ENCODE measurements at regions not wholly inside any gene's neighbourhood (a gene's known extent, or its start where the extent isn't known, plus 50 kb on each side); places are given as distances from the start of the nearest gene placed in this dataset.
A peak's percentile ranks its signal among the peaks of the same experiment; 100 is the strongest.

- TF ChIP-seq EZH2 (IDR thresholded peaks at IDR 0.05; ENCODE audit: insufficient read depth, low read length) (no peak), CTCF (IDR thresholded peaks at IDR 0.05; ENCODE audit: insufficient read depth, low read depth, low read length) (no peak)
- no peak overlapping the region for H3K27ac Mint-ChIP-seq (ENCODE audit: unreplicated experiment)
- Histone ChIP-seq H3K4me2 (ENCODE audit: low read length) (no peak overlapping the region), H3K9ac (ENCODE audit: low read length) (no peak overlapping the region), H3K4me1 (ENCODE audit: insufficient read depth, low read length) (peaks cover 4% of the 10 kb centered on the region), H3K4me3 (ENCODE audit: insufficient read depth, low read depth, low read length) (no peak overlapping the region), H3K36me3 (ENCODE audit: insufficient read depth, low read length) (no peaks in the 10 kb centered on the region), H4K20me1 (ENCODE audit: insufficient read depth, low read length) (no peaks in the 10 kb centered on the region), H3K9me3 (ENCODE audit: insufficient read depth, low read depth, low read length) (no peaks in the 10 kb centered on the region), H3K27ac (ENCODE audit: low read depth, low read length) (no peak overlapping the region), H2AFZ (ENCODE audit: low read depth, low read length) (no peak overlapping the region), H3K27me3 (ENCODE audit: insufficient read depth, low read length) (no peaks in the 10 kb centered on the region), H3K79me2 (ENCODE audit: insufficient read depth, low read length) (no peaks in the 10 kb centered on the region)
- no peaks in the 10 kb centered on the region for H3K36me3 Mint-ChIP-seq (ENCODE audit: low read depth, unreplicated experiment)
- DNase-seq (ENCODE audit: low read depth) (peak; percentile 25), FAIRE-seq (no peak)
- H3K27me3 Mint-ChIP-seq (ENCODE audit: low read depth, unreplicated experiment): no peaks in the 10 kb centered on the region
- peaks cover 18% of the 10 kb centered on the region for H3K4me1 Mint-ChIP-seq (ENCODE audit: low read depth, unreplicated experiment)
- H3K9me3 Mint-ChIP-seq (ENCODE audit: unreplicated experiment): peaks cover 8% of the 10 kb centered on the region
- H3K4me3 Mint-ChIP-seq (ENCODE audit: unreplicated experiment): no peak overlapping the region
Measured at GRCh38 chr13:70817576-70817975, 709.3 kb upstream of the KLHL1 start.

DNA sequence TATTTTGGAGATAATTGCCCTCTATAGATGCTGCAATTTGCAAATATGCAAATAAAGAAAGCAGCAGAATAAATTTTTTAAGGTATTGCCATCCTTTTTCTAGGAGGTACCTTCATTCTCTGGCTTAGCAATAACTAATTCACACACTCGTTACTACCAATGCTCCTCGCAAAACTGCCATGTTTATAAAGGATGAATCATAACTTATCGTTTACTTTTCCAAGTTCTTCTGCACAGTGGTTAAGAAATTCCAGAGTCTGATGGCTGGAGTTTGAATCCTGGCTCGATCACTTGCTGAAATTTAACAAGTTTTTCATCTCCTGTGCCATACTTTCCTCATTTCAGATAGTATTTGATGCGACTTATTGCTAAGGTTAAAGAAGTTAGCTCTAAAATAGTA lies 708.6 kb upstream of the KLHL1 start:
- peaks cover 24% of the 10 kb centered on the region for H3K4me1 Mint-ChIP-seq (ENCODE audit: low read depth, unreplicated experiment)

More for the DNA sequence above, 708.6 kb upstream of the KLHL1 start:
- H3K27ac Mint-ChIP-seq (ENCODE audit: unreplicated experiment): no peak overlapping the region
- DNase-seq (ENCODE audit: low read depth) (peak; percentile 23), FAIRE-seq (no peak)
- H3K4me2 ChIP-seq (ENCODE audit: low read length): peak overlapping the region; percentile 65
- H3K4me3 Mint-ChIP-seq (ENCODE audit: unreplicated experiment): no peak overlapping the region
- no peaks in the 10 kb centered on the region for H3K27me3 ChIP-seq (ENCODE audit: insufficient read depth, low read length)
- H2AFZ ChIP-seq (ENCODE audit: low read depth, low read length): no peak overlapping the region
- H4K20me1 ChIP-seq (ENCODE audit: insufficient read depth, low read length): no peaks in the 10 kb centered on the region
- no peaks in the 10 kb centered on the region for H3K27me3 Mint-ChIP-seq (ENCODE audit: low read depth, unreplicated experiment)
- no peak overlapping the region for H3K4me3 ChIP-seq (ENCODE audit: insufficient read depth, low read depth, low read length)
- peaks cover 8% of the 10 kb centered on the region for H3K9me3 Mint-ChIP-seq (ENCODE audit: unreplicated experiment)
- no peak for TF ChIP-seq CTCF (IDR thresholded peaks at IDR 0.05; ENCODE audit: insufficient read depth, low read depth, low read length)
- no peak for TF ChIP-seq EZH2 (IDR thresholded peaks at IDR 0.05; ENCODE audit: insufficient read depth, low read length)
- no peaks in the 10 kb centered on the region for H3K36me3 ChIP-seq (ENCODE audit: insufficient read depth, low read length)
- H3K9me3 ChIP-seq (ENCODE audit: insufficient read depth, low read depth, low read length): no peaks in the 10 kb centered on the region
- H3K27ac ChIP-seq (ENCODE audit: low read depth, low read length): peak overlapping the region; percentile 59
- peaks cover 4% of the 10 kb centered on the region for H3K4me1 ChIP-seq (ENCODE audit: insufficient read depth, low read length)
- H3K9ac ChIP-seq (ENCODE audit: low read length): no peak overlapping the region
- no peaks in the 10 kb centered on the region for H3K79me2 ChIP-seq (ENCODE audit: insufficient read depth, low read length)
- no peaks in the 10 kb centered on the region for H3K36me3 Mint-ChIP-seq (ENCODE audit: low read depth, unreplicated experiment)

Data from astrocyte (in vitro differentiated cells and primary cell).